ENCODE measurements at regions not wholly inside any gene's neighbourhood (a gene's known extent, or its start where the extent isn't known, plus 50 kb on each side); places are given as distances from the start of the nearest gene placed in this dataset.
"Not testable (repeated sequence)": the region's sequence is repeated elsewhere in the genome, so short reads cannot be mapped to it uniquely, and the experiment has no call there.

GRCh38 chr9:17846948-17847655, 268.2 kb downstream of the SH3GL2 start:
- no peak for DNase-seq

DNA sequence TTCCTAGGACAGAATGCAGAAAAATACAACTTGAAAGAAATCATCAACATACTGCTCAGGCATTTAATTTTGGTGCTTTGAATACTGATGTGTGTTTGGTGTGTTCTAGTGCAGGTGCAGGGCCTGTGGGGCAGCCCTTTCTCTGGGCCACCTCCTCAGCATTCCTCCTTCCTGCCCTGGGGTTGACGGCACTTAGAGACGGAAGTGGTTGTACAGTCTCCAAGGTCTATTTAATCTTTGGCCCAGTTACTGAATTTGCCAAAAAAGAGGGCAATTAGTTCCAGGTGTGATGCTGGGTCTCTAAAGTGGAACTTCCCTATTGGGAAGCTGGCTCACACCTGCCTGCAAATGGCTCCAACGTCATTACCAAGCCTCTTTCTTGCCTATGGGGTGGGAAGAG, 269.0 kb downstream of the SH3GL2 start:
- no peak for DNase-seq

DNA sequence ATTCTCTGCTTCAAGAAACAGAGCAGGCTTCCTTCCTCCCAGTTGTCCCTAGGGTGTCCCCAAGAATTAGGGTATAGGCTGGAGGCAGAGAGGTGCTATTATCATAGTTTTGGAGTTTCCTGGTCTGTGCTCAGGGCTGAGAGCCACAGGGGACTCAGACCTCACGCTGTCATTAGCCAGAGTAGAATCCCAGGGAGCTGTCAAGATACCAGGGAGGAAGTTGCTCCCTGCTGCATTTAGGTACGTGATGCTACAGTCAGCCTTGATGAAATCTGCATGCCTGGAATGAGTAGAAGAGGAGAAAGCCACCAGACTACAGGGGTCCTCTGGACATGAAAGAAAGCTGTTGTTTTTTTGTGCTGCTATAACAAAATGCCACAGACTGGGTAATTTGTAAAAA, 273.2 kb downstream of the SH3GL2 start:
- DNase-seq: no peak

- no peak for DNase-seq
Measured at GRCh38 chr9:17854487-17854886, 275.6 kb downstream of the SH3GL2 start.

DNA sequence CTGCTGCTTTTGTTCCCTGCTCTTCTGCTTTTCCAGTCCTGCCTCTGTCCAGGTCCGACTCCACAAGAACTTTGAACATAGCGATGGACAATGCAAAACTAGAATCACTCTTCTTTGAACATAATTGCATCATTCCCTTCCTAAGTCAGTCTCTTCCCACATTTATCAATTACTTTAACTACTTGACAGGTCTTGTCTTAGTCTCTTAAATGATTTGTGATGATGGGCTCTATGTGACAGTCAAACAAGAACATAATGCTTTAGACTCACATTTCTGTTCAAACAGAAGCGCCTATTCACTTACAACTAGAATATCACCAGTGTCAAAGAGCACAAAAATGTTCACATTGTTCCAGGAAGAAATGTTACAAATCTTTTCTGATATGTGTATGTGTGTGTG, 278.1 kb downstream of the SH3GL2 start:
- DNase-seq: no peak

DNA sequence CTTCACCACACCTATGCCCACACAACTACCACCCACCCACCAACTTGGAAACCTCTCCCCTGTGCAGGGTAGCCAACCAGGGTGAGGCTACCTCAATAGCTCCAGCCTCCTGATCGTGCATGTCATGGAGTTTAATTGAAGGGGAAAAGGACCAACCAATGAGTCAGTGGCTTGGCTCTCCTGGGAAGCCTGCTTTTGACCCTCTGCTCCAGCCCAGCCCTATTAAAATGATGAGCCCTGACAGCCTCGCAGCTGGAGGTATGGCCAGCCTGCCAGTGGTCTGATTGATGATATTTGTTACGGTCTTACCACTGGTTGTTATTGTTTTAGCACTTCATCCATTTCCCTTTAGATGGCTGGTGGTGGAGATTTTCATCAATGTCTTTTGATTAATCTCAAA, 280.4 kb downstream of the SH3GL2 start:
- DNase-seq: no peak

- no peak for DNase-seq
Measured at GRCh38 chr9:17859987-17860386, 281.1 kb downstream of the SH3GL2 start.

DNA sequence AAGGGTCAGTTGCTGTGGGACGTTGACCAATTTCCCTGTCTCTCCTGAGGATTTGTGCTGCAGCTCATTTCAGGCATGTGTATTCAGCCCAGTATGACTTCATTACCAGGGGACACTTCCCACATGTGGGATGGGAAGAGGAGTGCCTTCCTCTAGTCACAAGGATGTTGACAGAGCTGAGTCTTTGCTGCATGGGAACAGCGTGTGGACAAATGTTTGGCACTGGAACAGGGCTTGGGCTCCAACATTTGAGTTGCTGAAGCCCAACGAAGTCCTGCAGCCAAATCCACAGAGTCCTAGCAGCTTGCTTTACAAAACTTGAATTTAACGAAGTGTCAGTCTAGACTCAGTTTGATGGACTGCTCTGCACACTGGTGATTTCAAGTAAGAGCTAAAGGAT, 283.2 kb downstream of the SH3GL2 start:
- DNase-seq: no peak

DNA sequence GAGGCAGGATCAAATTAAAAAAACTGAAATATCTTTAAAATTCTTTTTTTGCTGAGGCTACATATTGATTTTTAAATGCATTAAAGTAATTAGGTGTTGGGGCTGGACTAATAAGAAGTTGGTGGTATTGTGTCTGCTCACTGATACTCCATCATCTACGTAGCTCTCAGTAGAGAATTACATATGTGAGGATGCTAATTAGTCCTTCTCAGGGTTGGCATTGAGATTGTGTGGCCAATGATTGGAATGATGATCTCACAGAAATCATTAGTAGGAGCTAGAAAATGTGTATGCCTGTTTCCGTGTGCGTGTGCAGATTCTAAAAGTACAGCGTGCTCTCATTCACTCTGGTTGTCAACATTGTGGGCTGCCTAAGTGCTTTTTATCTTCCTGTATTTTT, 283.8 kb downstream of the SH3GL2 start:
- no peak for DNase-seq

DNA sequence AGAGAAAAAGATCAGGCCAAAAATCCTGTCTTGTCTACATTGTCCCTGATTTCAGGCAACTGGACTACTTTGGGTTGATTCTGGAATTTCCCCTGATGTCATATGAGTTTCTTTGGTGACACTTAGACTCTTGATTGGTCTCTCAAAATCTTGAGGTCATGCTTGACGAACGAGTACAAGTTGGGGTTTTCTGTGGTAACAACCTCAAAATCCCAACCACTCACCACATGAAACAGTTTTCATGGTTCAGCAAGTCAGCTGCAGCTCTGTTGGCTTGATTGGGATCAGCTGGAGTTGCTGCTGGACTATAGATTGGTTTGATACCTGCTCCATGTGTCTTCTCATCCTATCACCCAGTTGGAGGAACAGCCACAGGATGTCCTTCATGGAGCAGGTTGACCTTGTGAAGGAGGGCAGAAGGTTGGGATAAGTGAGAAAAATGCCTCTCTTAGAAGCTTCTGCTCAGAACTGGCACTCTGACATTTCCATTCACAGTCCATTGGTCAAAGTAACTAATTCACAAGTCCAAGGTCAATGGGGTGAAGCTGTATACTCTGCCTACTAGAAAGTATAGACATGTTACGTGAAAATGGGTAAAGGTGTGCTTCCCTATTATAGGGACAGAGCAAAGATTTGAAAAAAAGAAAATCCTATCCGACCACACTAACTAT, 284.5 kb downstream of the SH3GL2 start:
- no peak for DNase-seq

DNA sequence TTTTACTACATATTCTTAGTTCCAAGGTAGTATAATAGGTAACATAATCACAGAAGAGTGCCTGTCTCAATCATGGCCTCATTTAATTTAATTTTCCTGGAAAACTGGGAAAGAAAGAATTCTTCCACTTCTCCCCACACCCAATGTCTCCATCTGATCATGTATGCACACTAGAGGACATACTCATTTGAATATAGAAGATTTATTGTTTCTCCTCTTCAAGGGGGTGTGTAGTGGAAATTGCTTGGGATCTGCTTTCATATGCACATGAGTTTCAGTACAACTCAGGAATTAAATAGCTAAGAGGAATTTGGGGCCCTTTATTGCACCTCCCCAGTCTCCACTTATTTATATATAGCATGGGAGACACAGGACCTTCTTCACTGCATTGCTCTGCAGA, 285.1 kb downstream of the SH3GL2 start:
- DNase-seq: no peak

DNA sequence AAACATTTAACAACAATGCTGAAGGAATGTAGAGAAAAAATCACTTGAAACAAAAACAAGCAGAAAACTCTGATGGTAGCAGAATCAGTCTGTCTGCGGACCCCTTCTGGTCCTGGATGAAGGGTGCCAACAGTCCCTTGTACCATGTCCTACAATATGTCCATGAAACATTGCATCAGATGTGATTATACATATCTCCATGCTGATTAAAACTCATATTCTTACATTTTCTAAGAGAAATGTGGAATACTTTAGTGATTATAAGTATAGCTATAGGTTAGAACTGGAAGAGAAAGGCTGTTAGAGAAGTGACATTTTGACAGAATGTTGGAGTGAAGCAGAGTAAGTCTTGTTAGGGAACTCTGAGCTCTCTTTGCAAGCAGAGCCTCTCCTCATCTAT, 286.1 kb downstream of the SH3GL2 start:
- DNase-seq: no peak

- DNase-seq: no peak
Measured at GRCh38 chr9:17865881-17866280, 287.0 kb downstream of the SH3GL2 start.

DNA sequence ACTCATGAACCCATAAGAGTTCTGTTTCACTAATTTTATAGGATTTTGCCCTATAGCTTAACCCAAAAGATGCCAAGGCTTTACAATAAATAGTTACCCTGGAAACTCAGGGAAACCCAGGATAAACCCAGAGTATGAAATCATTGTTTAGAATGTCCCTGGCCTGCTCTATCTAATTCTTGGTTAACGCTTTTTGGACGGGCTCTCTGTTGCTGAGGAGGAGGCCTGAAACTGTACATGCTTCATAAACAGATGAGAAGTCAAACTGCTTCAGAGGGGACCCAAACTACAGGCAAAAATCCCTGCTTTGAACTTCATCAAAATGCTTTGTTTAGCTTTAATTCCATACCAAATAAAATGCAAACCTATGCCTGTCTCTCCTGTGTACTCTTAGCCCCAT, 291.9 kb downstream of the SH3GL2 start:
- DNase-seq: no peak

GRCh38 chr9:17871213-17871890, 292.5 kb downstream of the SH3GL2 start:
- no peak for DNase-seq

DNA sequence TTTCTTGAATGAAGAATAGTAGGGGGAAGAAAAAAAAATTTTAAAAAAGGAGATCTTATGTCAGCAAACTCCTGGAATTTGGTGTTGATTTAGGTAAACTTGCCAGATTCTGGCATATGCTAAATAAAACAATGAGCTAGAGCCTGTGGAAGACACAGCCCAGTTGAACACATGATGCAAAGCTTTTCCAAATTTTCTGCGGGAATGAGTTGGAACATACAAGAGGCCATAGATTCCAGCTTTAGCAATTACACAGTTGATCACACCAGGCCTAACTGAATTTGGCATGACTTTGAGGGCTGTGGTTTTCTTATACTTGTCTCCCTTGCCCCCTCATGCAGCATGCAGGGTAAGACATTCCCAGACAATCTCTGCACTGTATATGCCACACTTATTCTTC, 297.0 kb downstream of the SH3GL2 start:
- DNase-seq: no peak

GRCh38 chr9:17876687-17877086, 297.8 kb downstream of the SH3GL2 start:
- DNase-seq: no peak

DNA sequence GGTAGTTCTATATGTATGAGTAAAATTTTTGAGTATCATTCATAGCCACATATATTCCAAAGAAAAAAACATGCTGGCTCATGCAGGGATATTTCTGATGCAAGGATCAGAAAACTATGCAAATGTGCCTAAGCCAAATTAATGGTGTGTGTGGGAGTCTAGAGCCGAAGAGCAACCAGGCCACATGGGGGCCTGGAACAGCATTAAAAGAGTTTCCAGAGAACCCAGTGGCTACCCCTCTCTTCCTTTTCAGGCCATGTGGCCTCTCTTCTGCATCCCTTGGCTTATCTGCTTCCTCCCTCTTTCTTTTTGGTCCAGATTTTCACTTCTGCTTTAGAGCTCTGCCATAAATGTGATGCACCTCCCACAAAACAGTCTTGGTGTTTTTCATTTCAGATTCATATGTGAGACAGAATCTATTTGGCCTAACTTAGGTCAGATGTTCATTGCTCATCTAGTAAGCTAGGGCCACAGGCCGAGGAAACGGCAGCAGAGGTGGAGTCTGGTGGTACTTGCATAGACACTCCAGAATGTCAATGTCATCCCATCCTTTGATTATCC, 300.0 kb downstream of the SH3GL2 start:
- no peak for DNase-seq

GRCh38 chr9:17881371-17881770, 302.5 kb downstream of the SH3GL2 start:
- no peak for DNase-seq

GRCh38 chr9:17882688-17883594, 304.1 kb downstream of the SH3GL2 start:
- DNase-seq: no peak

- no peak for DNase-seq
Measured at GRCh38 chr9:17888066-17888465, 309.2 kb downstream of the SH3GL2 start.

GRCh38 chr9:17888964-17889363, 310.1 kb downstream of the SH3GL2 start:
- DNase-seq: not testable (repeated sequence)
